Stimulated activated effector memory CD8-positive, alpha-beta T cell treated with anti-CD3 and anti-CD28 coated beads, Interleukin-12 subunit alpha, Interleukin-12 subunit beta, amount 100 ng/mL, for 72 hours (primary cell): ENCODE measurements at regions not wholly inside any gene's neighbourhood (a gene's known extent, or its start where the extent isn't known, plus 50 kb on each side); places are given as distances from the start of the nearest gene placed in this dataset.

Experiments
- ATAC-seq: fragments of 150-1000 bp; cut with Tn5 transposase; 2 replicates; pipeline ENCODE4 v1.10.0; 2021
- DNase-seq, 2 donors: peaks; one replicate each; pipeline ENCODE4 v3.0.0; 2021 to 2022; ENCODE audit warnings: low spot score in 2 of 2
- H3K27ac Mint-ChIP-seq: one replicate; pipeline ENCODE4 v1.8.0; 2022; ENCODE audit warnings: mild to moderate bottlenecking, mixed read lengths
- H3K36me3 Mint-ChIP-seq: one replicate; pipeline ENCODE4 v1.8.0; 2022; ENCODE audit warnings: mild to moderate bottlenecking, mixed read lengths
- H3K4me1 Mint-ChIP-seq: one replicate; pipeline ENCODE4 v1.8.0; 2022; ENCODE audit warnings: mixed read lengths
- H3K4me3 Mint-ChIP-seq: one replicate; pipeline ENCODE4 v1.8.0; 2022; ENCODE audit warnings: mild to moderate bottlenecking, mixed read lengths
- H3K9me3 Mint-ChIP-seq: one replicate; pipeline ENCODE4 v1.8.0; 2022; ENCODE audit warnings: mixed read lengths

- Mint-ChIP-seq H3K9me3 (peaks cover 9% of the 10 kb centered on the region), H3K27ac (no peak overlapping the region), H3K36me3 (no peaks in the 10 kb centered on the region), H3K4me1 (no peaks in the 10 kb centered on the region), H3K4me3 (no peak overlapping the region)
- ATAC-seq, result no peak
- no peak for DNase-seq
These were observed 635.5 kb upstream of the NETO1 start for GRCh38 chr18:73503326-73503725.

DNA sequence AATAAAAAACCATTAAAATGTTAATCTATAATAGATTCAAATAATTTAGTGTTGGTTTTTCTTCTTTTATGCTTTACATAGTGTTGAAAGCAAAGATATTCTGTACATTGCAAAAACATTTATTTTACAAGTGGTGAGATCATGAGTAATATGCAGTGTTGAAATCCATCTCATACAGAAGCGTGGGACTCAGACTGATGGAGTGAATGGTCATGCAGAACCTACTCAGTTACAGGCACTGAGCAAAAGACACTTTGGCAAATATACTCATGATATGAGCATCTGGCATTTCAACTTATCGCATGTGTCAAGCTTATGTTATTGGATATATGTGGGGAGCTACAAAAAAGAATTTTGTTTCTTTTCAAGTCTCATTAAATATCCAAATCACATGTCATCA is 620.2 kb upstream of the NETO1 start:
- DNase-seq (no peak), ATAC-seq (no peak)
- Mint-ChIP-seq H3K4me3 (no peak overlapping the region), H3K36me3 (no peaks in the 10 kb centered on the region), H3K4me1 (no peaks in the 10 kb centered on the region), H3K9me3 (peaks cover 15% of the 10 kb centered on the region), H3K27ac (no peak overlapping the region)

- ATAC-seq, result no peak
- Mint-ChIP-seq H3K4me3 (no peak overlapping the region), H3K9me3 (peaks cover 18% of the 10 kb centered on the region), H3K36me3 (no peaks in the 10 kb centered on the region), H3K27ac (no peak overlapping the region), H3K4me1 (no peaks in the 10 kb centered on the region)
- DNase-seq, result no peak
These were observed 617.4 kb upstream of the NETO1 start for GRCh38 chr18:73485166-73485565.

DNA sequence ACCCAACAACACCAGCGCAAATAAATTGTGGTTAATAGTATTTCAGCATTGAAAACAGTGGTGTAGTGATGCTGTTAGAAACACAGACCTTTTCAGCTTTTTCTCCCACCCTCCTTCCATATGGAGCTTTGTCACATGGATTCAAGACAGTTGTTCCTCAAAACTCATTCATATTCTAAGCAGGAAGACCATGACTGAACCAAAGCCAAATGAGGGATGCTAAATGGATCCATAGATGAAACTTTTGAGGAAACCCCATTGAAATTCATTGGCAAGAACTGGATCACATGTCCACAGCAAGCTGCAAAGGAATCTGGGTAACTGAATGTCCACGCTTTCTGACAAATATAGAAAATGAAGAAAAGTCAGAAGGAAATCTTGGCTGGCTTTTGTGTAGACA is 615.1 kb upstream of the NETO1 start:
- Mint-ChIP-seq H3K9me3 (peaks cover 19% of the 10 kb centered on the region), H3K4me3 (no peak overlapping the region), H3K27ac (no peak overlapping the region), H3K4me1 (no peaks in the 10 kb centered on the region), H3K36me3 (no peaks in the 10 kb centered on the region)
- ATAC-seq (no peak), DNase-seq (no peak)

DNA sequence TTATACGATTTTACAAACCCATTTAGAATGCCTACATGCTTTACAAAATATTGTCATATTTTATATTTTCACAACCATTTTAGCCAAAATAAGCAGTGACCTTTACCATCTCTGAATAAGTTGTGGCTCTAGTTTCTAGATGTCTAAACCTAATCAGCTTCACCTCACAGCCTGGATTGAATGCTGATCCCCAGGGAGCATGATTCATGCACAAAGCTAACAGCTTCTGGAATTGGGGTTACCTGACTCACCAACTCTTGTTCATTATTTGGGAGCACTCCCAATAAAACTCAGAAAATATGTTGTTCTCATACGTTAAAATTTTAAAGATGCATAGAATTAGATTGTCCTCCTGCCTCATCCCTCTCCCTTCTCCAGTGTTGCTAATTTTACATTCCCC is 611.7 kb upstream of the NETO1 start:
- H3K36me3 Mint-ChIP-seq, result no peaks in the 10 kb centered on the region
- no peak overlapping the region for H3K27ac Mint-ChIP-seq
- ATAC-seq (no peak), DNase-seq (no peak)
- H3K9me3 Mint-ChIP-seq, result peaks cover 14% of the 10 kb centered on the region
- H3K4me3 Mint-ChIP-seq, result no peak overlapping the region
- H3K4me1 Mint-ChIP-seq, result no peaks in the 10 kb centered on the region

GRCh38 chr18:73478191-73478590 is 610.4 kb upstream of the NETO1 start:
- no peaks in the 10 kb centered on the region for H3K4me1 Mint-ChIP-seq
- ATAC-seq (no peak), DNase-seq (no peak)
- H3K36me3 Mint-ChIP-seq, result no peaks in the 10 kb centered on the region
- peaks cover 14% of the 10 kb centered on the region for H3K9me3 Mint-ChIP-seq
- H3K27ac Mint-ChIP-seq, result no peak overlapping the region
- no peak overlapping the region for H3K4me3 Mint-ChIP-seq

DNA sequence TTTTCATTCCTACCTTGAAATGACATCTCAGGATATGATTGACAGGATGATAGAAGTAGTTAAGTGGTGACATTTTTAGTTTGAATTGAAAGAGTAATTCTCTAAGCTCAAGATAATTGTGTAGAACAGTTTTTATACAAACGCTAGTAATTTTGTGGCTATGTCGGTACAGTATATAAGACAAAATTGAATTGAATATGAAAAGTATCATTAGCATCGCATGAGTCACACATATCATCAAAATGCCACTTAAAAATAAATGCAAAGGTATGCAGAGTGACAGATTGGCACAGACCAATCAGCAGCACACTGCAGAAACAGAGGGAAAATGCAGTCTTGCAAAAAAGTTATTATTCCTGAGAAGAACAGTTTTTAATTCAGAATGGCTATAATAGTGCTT is 608.2 kb upstream of the NETO1 start:
- no peaks in the 10 kb centered on the region for H3K36me3 Mint-ChIP-seq
- H3K4me3 Mint-ChIP-seq, result no peak overlapping the region
- H3K9me3 Mint-ChIP-seq, result peaks cover 20% of the 10 kb centered on the region
- DNase-seq (no peak), ATAC-seq (no peak)
- no peak overlapping the region for H3K27ac Mint-ChIP-seq
- no peaks in the 10 kb centered on the region for H3K4me1 Mint-ChIP-seq

DNA sequence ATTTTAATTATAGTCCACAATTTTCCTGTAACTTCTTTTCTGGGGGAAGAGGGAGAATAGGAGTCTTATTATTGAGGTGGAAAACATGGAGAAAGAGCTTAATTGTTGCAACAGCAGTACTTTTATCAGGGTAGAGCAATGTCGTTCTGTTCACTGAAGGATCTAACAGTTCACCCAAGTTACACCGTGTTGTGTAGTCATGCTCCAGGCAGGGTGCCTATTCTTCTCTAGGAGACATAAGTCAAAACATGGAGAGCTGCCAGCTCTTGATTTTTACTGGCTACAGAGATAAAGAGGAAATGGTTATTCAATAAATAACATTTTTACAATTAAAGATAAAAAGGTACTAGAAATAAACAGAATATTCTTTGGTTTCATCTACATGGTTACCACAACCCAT is 594.3 kb upstream of the NETO1 start:
- no peaks in the 10 kb centered on the region for H3K36me3 Mint-ChIP-seq
- H3K9me3 Mint-ChIP-seq, result peaks cover 21% of the 10 kb centered on the region
- no peak for ATAC-seq
- no peak overlapping the region for H3K27ac Mint-ChIP-seq
- no peak overlapping the region for H3K4me3 Mint-ChIP-seq
- no peaks in the 10 kb centered on the region for H3K4me1 Mint-ChIP-seq
- no peak for DNase-seq

GRCh38 chr18:73461780-73462059 is 593.9 kb upstream of the NETO1 start:
- Mint-ChIP-seq H3K9me3 (peaks cover 19% of the 10 kb centered on the region), H3K36me3 (no peaks in the 10 kb centered on the region), H3K27ac (no peak overlapping the region), H3K4me1 (no peaks in the 10 kb centered on the region), H3K4me3 (no peak overlapping the region)
- DNase-seq, result no peak
- no peak for ATAC-seq

- Mint-ChIP-seq H3K36me3 (no peaks in the 10 kb centered on the region), H3K27ac (no peak overlapping the region), H3K9me3 (peaks cover 21% of the 10 kb centered on the region), H3K4me3 (no peak overlapping the region), H3K4me1 (no peaks in the 10 kb centered on the region)
- ATAC-seq (no peak), DNase-seq (no peak)
These were observed 593.4 kb upstream of the NETO1 start for GRCh38 chr18:73461038-73461779.

DNA sequence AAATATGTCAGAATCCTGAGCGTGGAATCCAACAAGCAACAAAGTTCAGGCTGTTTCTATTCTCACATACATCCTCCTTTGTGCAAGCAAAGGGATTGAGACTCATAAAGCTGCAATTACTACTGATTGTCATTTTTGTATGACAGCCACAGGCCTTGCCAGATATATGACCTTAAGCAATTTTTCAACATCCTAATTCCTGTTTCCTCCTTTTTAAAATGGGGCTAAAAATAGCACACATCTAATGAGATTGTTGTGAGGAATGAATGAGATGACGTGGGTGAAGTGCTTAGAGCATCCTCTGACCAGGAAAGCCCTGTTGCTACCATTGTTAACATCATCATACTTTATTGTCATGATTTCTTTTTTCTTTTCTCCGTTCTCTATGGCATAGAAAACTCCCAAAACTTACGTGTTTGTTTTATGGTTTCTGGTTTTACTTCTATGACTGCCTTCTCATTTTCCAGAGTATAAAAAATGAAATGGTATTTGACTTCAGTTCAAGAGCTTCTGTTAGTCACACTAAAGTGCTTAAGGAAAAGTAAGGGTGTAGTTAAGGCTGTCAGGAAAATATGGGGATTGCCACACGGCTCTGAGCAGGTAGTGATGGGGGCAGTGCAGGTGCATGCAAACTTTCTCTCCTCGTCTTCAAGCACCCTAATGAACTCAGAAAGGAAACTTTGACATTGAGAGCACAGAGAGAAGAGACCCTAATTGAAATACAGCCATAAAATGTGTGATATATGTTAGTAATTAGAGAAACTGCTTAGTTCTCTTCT is 590.6 kb upstream of the NETO1 start:
- no peaks in the 10 kb centered on the region for H3K4me1 Mint-ChIP-seq
- no peak overlapping the region for H3K27ac Mint-ChIP-seq
- H3K9me3 Mint-ChIP-seq, result peaks cover 16% of the 10 kb centered on the region
- no peaks in the 10 kb centered on the region for H3K36me3 Mint-ChIP-seq
- DNase-seq (no peak), ATAC-seq (no peak)
- no peak overlapping the region for H3K4me3 Mint-ChIP-seq

GRCh38 chr18:73456643-73457042 is 588.9 kb upstream of the NETO1 start:
- Mint-ChIP-seq H3K4me1 (no peaks in the 10 kb centered on the region), H3K9me3 (peaks cover 16% of the 10 kb centered on the region), H3K4me3 (no peak overlapping the region), H3K27ac (no peak overlapping the region), H3K36me3 (no peaks in the 10 kb centered on the region)
- no peak for DNase-seq
- ATAC-seq, result no peak

GRCh38 chr18:73452866-73453265 is 585.1 kb upstream of the NETO1 start:
- Mint-ChIP-seq H3K27ac (no peak overlapping the region), H3K9me3 (peaks cover 24% of the 10 kb centered on the region), H3K4me3 (no peak overlapping the region), H3K36me3 (no peaks in the 10 kb centered on the region), H3K4me1 (no peaks in the 10 kb centered on the region)
- DNase-seq, result no peak
- ATAC-seq, result no peak

GRCh38 chr18:73446502-73446901 is 578.7 kb upstream of the NETO1 start:
- ATAC-seq (no peak), DNase-seq (no peak)
- Mint-ChIP-seq H3K27ac (no peak overlapping the region), H3K9me3 (peaks cover 17% of the 10 kb centered on the region), H3K36me3 (no peaks in the 10 kb centered on the region), H3K4me3 (no peak overlapping the region), H3K4me1 (no peaks in the 10 kb centered on the region)

- H3K4me1 Mint-ChIP-seq, result no peaks in the 10 kb centered on the region
- no peaks in the 10 kb centered on the region for H3K36me3 Mint-ChIP-seq
- no peak for DNase-seq
These were observed 563.8 kb upstream of the NETO1 start for GRCh38 chr18:73431620-73432019.

GRCh38 chr18:73421010-73421409 is 553.2 kb upstream of the NETO1 start:
- ATAC-seq, result no peak
- no peaks in the 10 kb centered on the region for H3K36me3 Mint-ChIP-seq
- no peak overlapping the region for H3K27ac Mint-ChIP-seq
- H3K4me3 Mint-ChIP-seq, result no peak overlapping the region
- peaks cover 19% of the 10 kb centered on the region for H3K9me3 Mint-ChIP-seq
- H3K4me1 Mint-ChIP-seq, result no peaks in the 10 kb centered on the region
- DNase-seq, result no peak

More at GRCh38 chr18:73431620-73432019, 563.8 kb upstream of the NETO1 start:
- peaks cover 18% of the 10 kb centered on the region for H3K9me3 Mint-ChIP-seq
- no peak for ATAC-seq
- no peak overlapping the region for H3K4me3 Mint-ChIP-seq
- no peak overlapping the region for H3K27ac Mint-ChIP-seq
